Epithelial cell of esophagus (primary cell): ENCODE measurements at regions not wholly inside any gene's neighbourhood (a gene's known extent, or its start where the extent isn't known, plus 50 kb on each side); places are given as distances from the start of the nearest gene placed in this dataset.

ENCODE experiments used
- DNase-seq: peaks from one replicate; pipeline ENCODE4 v3.0.0; 2010; ENCODE audit warnings: low read depth
- H3K4me3 ChIP-seq: 2 replicates; pipeline ENCODE4 v1.5.1; 2011; ENCODE audit warnings: mild to moderate bottlenecking, low read length, control low read depth
- TF ChIP-seq, protein P1 (sequence below): IDR thresholded peaks from 2 replicates; pipeline ENCODE4 v1.5.1; 2011; ENCODE audit warnings: low read depth, mild to moderate bottlenecking, low read length, control low read depth, inconsistent platforms; ENCODE audit not compliant: insufficient read depth; ENCODE audit errors: missing control alignments

DNA sequence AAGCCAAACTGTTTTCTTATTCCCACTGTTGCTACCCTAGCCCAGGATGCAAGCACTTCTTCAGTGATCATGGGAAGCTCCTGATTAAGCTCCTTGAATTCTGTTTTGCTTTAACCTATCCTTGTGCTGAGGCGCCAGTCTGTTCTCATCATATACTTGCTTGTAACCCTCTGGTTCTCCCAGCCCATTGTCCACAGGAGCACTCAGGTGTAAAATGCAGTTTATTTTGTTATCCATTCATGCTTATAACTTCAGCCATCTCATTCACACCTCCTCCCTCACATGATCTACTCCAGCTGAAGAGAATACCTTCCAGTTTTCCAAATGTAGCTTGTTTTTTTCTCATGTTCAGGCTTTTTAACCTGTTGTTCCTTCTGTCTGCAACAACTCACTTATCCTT is 402.1 kb upstream of the BRINP1 start:
- H3K4me3 ChIP-seq, result no peak overlapping the region
- TF ChIP-seq, protein P1, sequence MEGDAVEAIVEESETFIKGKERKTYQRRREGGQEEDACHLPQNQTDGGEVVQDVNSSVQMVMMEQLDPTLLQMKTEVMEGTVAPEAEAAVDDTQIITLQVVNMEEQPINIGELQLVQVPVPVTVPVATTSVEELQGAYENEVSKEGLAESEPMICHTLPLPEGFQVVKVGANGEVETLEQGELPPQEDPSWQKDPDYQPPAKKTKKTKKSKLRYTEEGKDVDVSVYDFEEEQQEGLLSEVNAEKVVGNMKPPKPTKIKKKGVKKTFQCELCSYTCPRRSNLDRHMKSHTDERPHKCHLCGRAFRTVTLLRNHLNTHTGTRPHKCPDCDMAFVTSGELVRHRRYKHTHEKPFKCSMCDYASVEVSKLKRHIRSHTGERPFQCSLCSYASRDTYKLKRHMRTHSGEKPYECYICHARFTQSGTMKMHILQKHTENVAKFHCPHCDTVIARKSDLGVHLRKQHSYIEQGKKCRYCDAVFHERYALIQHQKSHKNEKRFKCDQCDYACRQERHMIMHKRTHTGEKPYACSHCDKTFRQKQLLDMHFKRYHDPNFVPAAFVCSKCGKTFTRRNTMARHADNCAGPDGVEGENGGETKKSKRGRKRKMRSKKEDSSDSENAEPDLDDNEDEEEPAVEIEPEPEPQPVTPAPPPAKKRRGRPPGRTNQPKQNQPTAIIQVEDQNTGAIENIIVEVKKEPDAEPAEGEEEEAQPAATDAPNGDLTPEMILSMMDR, result no peak
- DNase-seq, result no peak

DNA sequence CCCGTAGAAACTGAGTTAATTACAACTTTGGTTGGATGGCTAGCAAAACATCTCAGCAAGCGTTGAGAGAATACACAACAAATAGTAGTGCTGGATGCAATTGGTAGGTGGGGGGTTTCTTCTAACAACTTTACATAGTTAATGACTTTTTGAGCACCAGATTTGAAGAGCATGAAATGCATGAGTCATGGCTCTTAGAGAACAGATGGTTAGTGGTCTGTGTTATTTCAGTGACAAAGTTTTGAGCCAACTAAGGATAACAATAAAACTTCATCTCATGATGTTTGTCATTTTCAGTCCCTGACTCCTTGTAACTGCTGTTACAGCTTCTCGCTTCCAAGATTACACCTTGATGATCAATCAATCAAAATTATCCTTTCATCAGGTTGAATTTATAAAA is 399.0 kb upstream of the BRINP1 start:
- TF ChIP-seq, protein P1, result no peak
- H3K4me3 ChIP-seq, result no peak overlapping the region
- DNase-seq, result no peak

DNA sequence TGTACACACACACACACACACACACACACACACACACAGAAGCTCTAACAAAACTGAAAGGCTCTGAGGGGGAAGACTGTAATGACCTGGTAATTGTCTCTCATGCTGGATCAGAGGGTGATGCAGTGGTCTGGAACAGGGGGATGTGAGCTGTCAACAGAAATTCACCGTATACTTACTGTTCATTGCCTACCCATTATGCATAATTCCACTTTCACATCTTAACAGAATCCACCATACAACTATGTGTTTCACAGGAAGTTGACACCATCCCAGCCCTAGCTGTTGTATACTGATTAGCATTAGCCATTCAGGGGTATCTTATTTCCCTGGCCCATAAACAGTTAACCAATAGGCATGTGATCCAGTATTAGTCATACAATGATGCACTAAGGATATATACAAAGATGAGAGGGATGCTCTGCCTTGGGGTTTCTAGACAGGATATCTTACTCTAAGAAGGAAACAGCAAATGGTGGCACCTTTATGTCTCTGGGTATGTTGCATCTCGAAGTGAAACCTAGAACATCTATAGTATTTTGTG is 396.5 kb upstream of the BRINP1 start:
- DNase-seq, result no peak
- TF ChIP-seq, protein P1, result no peak
- H3K4me3 ChIP-seq, result no peak overlapping the region

DNA sequence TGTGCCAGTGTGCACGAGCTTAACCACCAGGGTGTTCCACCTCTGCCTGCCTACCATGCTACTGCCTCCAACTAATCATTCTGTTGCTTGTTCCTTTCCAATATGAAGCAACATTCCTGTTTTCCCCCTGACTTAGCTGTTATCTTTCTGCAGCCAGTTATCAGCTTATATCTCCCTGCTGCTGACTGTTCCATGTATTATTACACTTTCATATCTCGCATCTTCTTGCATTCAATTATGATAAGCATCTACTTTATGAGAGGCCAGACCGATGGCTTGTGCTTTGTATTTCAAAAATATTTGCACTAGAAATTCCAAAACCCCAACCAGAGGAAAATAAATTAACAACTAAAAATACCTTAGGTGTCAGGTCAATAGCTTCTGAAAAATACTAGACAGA is 394.0 kb upstream of the BRINP1 start:
- H3K4me3 ChIP-seq, result no peak overlapping the region
- no peak for DNase-seq
- TF ChIP-seq, protein P1, result no peak

- no peak for DNase-seq
- TF ChIP-seq, protein P1, result no peak
These were observed 392.6 kb upstream of the BRINP1 start for GRCh38 chr9:119761812-119762211.

GRCh38 chr9:119758990-119759389 is 389.8 kb upstream of the BRINP1 start:
- TF ChIP-seq, protein P1, result no peak
- no peak for DNase-seq

More at GRCh38 chr9:119761812-119762211, 392.6 kb upstream of the BRINP1 start:
- no peak overlapping the region for H3K4me3 ChIP-seq

GRCh38 chr9:119758241-119758640 is 389.0 kb upstream of the BRINP1 start:
- no peak for DNase-seq
- TF ChIP-seq, protein P1, result no peak
- H3K4me3 ChIP-seq, result no peak overlapping the region

More at GRCh38 chr9:119758990-119759389, 389.8 kb upstream of the BRINP1 start:
- no peak overlapping the region for H3K4me3 ChIP-seq
